PFSK-1 (cell line): ENCODE measurements at regions not wholly inside any gene's neighbourhood (a gene's known extent, or its start where the extent isn't known, plus 50 kb on each side); places are given as distances from the start of the nearest gene placed in this dataset.

Experiments
- POLR2AphosphoS5 ChIP-seq: IDR thresholded peaks from 2 replicates; pipeline ENCODE4 v1.6.1; 2012; ENCODE audit warnings: low read depth, mild to moderate bottlenecking, control low read depth, low read length, moderate library complexity
- TAF1 ChIP-seq: IDR thresholded peaks from 2 replicates; pipeline ENCODE4 v1.6.1; 2012; ENCODE audit warnings: low read length, control low read depth, borderline replicate concordance; ENCODE audit not compliant: insufficient read depth

- no peak for TF ChIP-seq TAF1
- no peak for TF ChIP-seq POLR2AphosphoS5
Measured at GRCh38 chr2:19022334-19022733, 336.1 kb downstream of the OSR1 start.
